ENCODE measurements at regions not wholly inside any gene's neighbourhood (a gene's known extent, or its start where the extent isn't known, plus 50 kb on each side); places are given as distances from the start of the nearest gene placed in this dataset.

DNA sequence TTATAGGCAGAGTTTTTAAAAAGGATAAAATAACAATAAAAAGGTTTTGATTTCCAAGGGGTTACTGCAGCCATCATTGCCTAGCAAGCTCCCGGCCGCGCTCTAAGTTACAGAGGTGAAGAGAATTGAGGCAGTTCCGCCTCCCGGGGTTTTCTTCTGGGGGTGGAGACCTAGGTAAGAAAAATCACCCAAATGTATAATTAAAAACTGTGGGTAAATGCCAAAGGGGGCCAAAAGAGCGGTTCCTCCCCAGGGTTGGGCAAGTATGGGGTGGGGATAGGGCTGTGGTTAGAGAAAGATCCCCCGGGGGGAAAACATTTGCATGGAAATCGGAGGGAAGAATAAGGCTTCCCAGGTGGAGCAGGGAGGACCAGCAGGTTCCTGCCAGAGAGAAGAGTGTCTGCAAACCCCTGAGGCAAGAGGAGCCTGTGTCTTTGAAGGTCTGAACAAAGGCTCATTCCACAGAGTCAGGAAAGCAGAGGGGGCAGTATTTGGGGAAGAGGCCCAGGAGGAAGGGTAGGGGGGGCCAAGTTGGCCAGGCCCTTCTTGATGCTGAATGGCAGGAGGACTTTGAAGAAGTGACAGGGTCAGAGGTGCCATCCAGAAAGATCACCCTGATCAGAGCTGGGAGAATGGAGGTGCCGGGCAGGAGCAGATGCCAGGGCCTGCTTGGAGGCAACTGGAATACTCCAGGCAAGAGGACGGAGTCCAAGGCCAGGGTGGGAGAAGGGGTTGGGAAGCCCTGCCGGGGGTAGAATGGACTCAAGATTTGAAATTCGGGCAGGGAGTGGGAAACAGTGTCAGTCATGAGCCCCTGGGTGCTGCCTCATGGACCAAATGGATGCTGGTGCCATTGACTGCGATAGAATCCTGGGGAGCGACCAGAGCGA is 152.9 kb upstream of the RGMA start:
- ChIA-PET CTCF (no interaction called here), POLR2A (no interaction called here)
- H3K27ac Mint-ChIP-seq: no peak overlapping the region
- peaks cover 7% of the 10 kb centered on the region for H3K9me3 Mint-ChIP-seq
- H3K4me1 Mint-ChIP-seq: no peaks in the 10 kb centered on the region
- peaks cover 2% of the 10 kb centered on the region for H3K27me3 Mint-ChIP-seq
- DNase-seq (no peak), ATAC-seq (ENCODE audit: low read depth) (no peak)
- TF ChIP-seq, protein P1, sequence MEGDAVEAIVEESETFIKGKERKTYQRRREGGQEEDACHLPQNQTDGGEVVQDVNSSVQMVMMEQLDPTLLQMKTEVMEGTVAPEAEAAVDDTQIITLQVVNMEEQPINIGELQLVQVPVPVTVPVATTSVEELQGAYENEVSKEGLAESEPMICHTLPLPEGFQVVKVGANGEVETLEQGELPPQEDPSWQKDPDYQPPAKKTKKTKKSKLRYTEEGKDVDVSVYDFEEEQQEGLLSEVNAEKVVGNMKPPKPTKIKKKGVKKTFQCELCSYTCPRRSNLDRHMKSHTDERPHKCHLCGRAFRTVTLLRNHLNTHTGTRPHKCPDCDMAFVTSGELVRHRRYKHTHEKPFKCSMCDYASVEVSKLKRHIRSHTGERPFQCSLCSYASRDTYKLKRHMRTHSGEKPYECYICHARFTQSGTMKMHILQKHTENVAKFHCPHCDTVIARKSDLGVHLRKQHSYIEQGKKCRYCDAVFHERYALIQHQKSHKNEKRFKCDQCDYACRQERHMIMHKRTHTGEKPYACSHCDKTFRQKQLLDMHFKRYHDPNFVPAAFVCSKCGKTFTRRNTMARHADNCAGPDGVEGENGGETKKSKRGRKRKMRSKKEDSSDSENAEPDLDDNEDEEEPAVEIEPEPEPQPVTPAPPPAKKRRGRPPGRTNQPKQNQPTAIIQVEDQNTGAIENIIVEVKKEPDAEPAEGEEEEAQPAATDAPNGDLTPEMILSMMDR (IDR thresholded peaks at IDR 0.05): no peak
- intact Hi-C loops (cut with micrococcal nuclease): no loop called here
- no peak overlapping the region for H3K4me3 Mint-ChIP-seq
- no peaks in the 10 kb centered on the region for H3K36me3 Mint-ChIP-seq (ENCODE audit: low read depth)

DNA sequence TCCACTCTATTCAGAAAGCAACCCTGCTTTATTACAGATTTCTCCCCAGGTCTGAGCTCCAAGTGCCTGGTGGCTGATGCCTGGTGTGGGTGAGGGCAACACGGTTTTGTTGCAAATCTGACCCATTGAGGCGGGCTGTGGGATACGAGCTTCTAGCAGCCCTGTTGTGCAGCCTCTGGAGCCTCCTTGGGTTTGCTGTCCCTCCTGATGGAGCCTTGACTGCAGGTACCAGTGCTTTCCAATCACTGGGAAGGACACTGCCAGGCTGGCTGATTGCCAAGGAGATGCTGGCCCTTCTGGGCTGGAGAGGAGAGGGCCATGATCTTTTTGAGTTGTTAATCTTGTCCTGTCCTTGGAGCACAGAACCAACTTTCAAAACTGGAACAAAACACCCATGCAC is 151.0 kb upstream of the RGMA start:
- peaks cover 2% of the 10 kb centered on the region for H3K4me1 Mint-ChIP-seq
- ChIA-PET POLR2A (no interaction called here), CTCF (no interaction called here)
- DNase-seq (no peak), ATAC-seq (ENCODE audit: low read depth) (no peak)
- no peak overlapping the region for H3K27ac Mint-ChIP-seq
- H3K27me3 Mint-ChIP-seq: peaks cover 2% of the 10 kb centered on the region
- TF ChIP-seq, protein P1 (IDR thresholded peaks at IDR 0.05): no peak
- no peak overlapping the region for H3K4me3 Mint-ChIP-seq
- H3K36me3 Mint-ChIP-seq (ENCODE audit: low read depth): no peaks in the 10 kb centered on the region
- intact Hi-C loops (cut with micrococcal nuclease): no loop called here
- peaks cover 7% of the 10 kb centered on the region for H3K9me3 Mint-ChIP-seq

DNA sequence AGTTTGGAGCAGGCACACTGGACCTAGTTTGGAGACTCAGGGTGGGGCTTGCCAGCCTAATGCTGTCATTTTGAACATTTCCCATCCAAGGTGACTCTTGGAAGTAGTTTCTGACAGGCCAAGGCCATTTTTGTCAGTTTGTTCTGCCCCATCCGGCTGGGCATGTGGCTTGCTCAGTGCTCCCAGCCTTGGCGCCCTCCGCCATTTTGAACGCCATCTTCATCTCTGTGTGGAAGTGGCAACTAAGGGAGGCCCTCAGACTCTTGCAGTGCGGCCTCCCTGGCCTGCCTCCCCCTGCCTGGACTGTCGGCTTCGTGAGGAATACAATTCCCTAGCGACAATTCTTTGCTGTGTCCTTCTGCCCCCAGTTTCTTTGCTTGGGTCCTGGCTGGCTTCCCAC is 150.6 kb upstream of the RGMA start:
- DNase-seq: no peak
- H3K4me3 Mint-ChIP-seq: no peak overlapping the region
- ChIA-PET CTCF (no interaction called here), POLR2A (no interaction called here)
- H3K27me3 Mint-ChIP-seq: peaks cover 2% of the 10 kb centered on the region
- intact Hi-C loops (cut with micrococcal nuclease): no loop called here
- H3K9me3 Mint-ChIP-seq: peaks cover 7% of the 10 kb centered on the region
- H3K4me1 Mint-ChIP-seq: peaks cover 2% of the 10 kb centered on the region
- no peaks in the 10 kb centered on the region for H3K36me3 Mint-ChIP-seq (ENCODE audit: low read depth)
- TF ChIP-seq, protein P1 (IDR thresholded peaks at IDR 0.05): no peak
- H3K27ac Mint-ChIP-seq: no peak overlapping the region
- no peak for ATAC-seq (ENCODE audit: low read depth)

DNA sequence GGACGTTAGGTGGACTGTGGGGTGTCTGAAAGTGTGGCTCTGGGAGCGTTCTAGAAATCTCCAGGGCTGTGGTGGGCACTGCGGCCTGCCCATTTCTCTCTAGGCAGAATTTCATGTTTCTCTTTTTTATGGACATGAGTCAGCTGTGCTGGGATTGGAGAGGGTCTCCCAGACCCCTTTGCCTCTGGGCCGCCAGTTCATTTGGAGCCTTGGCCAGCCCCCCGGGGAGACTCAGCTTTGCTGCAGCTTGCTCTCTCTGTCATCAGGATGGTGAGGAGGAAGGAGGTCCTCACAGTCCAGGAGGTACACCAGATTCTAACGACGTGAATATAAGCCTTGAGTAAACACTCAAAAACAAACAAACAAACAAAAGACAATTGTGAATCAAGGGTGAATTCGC is 149.6 kb upstream of the RGMA start:
- Mint-ChIP-seq H3K27ac (no peak overlapping the region), H3K27me3 (peaks cover 2% of the 10 kb centered on the region), H3K9me3 (peaks cover 7% of the 10 kb centered on the region), H3K36me3 (ENCODE audit: low read depth) (no peaks in the 10 kb centered on the region), H3K4me3 (no peak overlapping the region), H3K4me1 (peaks cover 2% of the 10 kb centered on the region)
- ATAC-seq (ENCODE audit: low read depth) (no peak), DNase-seq (no peak)
- intact Hi-C loops (cut with micrococcal nuclease): no loop called here
- ChIA-PET POLR2A (no interaction called here), CTCF (no interaction called here)
- TF ChIP-seq, protein P1 (IDR thresholded peaks at IDR 0.05): no peak

DNA sequence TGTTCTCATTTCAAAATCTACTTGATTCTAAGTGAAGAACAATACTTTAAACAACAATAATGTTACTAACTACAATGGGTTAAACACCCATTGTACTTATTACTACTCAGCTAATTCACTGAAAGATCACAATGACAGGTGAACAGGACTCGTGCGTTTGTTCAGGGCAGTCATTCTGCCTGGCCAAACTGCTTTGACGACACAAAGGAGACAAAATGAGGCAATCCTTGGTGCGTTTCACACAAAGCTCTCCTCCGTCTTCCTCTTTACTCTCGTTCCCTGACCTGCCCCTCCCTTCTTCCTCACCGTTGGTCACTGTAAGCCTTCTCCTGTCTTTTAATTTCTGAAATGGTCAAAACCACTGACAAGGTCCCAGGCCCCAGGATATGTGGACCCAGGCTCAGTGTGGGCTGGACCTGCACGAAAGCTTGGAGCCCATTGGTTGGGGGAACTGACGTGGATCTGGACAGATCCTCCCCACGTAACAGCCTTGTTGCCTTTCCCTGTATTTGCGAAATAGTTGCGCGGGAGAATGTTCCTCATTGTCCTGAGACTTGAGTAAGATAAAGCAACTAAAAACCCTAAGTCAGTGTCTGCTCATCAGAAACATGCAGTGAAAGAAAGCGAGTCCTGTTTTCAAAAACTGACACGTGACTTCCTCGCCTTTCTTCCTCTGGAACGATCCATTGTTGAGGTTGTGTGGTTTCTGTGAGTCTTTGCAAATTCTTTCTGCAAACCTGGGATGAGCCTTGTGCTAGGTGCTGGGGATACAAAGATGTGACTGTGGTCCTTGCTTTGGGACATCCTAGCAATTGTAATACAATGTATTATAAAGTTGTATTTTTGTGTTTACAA is 147.1 kb upstream of the RGMA start:
- H3K4me3 Mint-ChIP-seq: no peak overlapping the region
- H3K27ac Mint-ChIP-seq: no peak overlapping the region
- ChIA-PET POLR2A (no interaction called here), CTCF (no interaction called here)
- TF ChIP-seq, protein P1 (IDR thresholded peaks at IDR 0.05): no peak
- DNase-seq (no peak), ATAC-seq (ENCODE audit: low read depth) (no peak)
- intact Hi-C loops (cut with micrococcal nuclease): no loop called here
- peaks cover 2% of the 10 kb centered on the region for H3K4me1 Mint-ChIP-seq
- no peaks in the 10 kb centered on the region for H3K36me3 Mint-ChIP-seq (ENCODE audit: low read depth)
- H3K27me3 Mint-ChIP-seq: peaks cover 6% of the 10 kb centered on the region
- H3K9me3 Mint-ChIP-seq: peaks cover 7% of the 10 kb centered on the region

Measured in activated B cell treated with CpG ODN at 0.5 μM for 24 hours (primary cell).